Activated CD4-positive, CD25-positive, alpha-beta regulatory T cell (primary cell): ENCODE measurements at regions not wholly inside any gene's neighbourhood (a gene's known extent, or its start where the extent isn't known, plus 50 kb on each side); places are given as distances from the start of the nearest gene placed in this dataset.

Source experiments
- DNase-seq, 4 experiments: peaks; one replicate each; lab custom pipeline; 2025; lab: John Stamatoyannopoulos, UW

- DNase-seq = no peak
Observed at GRCh38 chrY:19354857-19355173, 389.7 kb downstream of the KDM5D start.

DNA sequence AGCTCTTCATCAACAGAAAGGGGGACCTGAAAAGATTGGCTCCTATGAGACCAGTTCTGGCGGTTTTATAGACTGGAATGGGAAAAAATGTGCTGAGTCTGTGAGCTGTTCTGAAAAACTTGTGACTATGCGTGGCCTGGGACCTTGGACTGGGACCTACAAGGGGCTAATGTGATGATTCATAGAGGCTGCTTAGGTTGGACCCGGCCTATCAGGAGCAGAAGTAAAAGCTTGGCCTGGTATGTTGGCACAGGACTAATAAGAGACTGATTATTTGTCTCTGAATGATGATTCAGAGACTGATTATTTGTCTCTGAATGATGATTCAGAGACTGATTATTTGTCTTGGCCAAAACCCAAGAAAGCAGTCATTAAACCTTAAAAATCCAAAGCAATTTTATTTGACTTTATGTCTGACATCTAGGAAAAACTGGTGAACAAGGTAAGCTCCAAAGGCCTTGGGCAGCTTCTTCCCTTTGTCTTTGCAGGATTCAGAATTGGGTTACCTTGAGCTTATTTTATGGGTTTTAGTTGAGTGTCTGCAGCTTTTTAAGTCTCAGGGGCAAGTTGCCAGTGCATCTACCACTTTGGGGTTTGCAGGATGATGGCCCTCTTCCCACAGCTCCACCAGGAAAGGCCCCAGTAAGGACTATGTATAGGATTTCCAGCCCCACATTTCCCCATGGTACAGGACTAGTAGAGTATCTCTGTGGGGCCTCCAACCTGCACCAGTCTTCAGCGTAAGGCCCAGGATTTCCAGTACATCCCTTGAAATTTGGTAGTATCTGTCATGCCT lies 390.3 kb downstream of the KDM5D start:
- no peak for DNase-seq

GRCh38 chrY:19351616-19352015 lies 392.9 kb downstream of the KDM5D start:
- no peak for DNase-seq

- no peak for DNase-seq
Observed at GRCh38 chrY:19321701-19322100, 422.8 kb downstream of the KDM5D start.

DNA sequence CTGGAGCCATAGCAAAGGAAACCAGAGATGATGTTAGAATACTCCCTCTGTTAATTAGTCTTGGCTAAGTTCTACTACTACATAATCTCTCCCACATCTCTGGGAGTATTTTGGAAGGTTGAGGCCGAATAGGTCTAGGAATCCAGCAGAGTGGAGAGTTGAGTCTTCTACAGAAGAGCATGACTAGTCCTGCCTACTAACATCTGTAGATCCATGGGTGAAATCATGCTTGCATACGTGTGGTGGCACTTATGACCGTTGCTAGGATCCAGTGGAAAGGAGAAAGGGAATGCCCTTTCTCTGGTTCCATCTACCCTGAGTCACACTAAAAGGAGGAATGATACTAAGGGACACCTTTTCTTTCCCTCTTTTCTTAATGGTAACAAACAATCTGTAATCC lies 425.4 kb downstream of the KDM5D start:
- DNase-seq = no peak

GRCh38 chrY:19317271-19317987 lies 427.1 kb downstream of the KDM5D start:
- no peak for DNase-seq

DNA sequence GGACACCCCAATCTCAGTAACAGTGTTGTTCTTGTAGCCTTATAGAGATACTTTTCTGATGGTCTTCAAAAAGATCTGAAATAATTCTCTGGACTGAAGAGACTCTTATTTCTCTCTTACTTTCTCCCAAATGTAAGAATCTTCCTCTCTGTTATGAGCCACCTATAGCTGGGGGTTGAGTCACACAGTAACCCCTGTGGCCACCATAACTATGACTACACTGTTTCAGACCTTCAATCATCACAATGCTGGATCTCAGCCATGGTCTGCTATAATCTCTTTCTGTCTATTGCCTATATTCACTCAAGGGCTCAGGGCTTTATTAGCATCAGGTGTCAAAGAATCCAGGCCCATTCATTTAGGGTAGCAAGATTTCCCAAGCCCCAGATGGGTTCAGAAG lies 436.9 kb downstream of the KDM5D start:
- no peak for DNase-seq

- DNase-seq = no peak
Observed at GRCh38 chrY:19303136-19303535, 441.4 kb downstream of the KDM5D start.

DNA sequence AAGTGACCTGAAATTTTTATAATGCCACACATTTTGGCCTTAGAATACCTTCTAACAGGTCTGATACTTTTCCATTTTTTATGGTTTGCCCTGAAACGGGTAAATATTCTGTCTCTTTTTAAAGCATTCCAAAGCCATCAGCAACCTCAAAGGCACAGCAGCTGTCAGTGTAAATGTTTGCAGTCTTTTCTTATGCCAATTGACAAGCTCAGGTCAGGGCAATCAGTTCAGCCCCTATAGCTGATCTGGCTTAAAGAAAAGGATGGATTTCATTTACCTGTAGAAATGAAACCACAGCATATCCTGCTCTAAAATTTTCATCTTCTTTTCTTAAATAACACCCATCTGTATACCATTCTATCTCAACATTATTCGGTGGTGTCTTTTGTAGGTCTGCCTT lies 453.6 kb downstream of the KDM5D start:
- no peak for DNase-seq

DNA sequence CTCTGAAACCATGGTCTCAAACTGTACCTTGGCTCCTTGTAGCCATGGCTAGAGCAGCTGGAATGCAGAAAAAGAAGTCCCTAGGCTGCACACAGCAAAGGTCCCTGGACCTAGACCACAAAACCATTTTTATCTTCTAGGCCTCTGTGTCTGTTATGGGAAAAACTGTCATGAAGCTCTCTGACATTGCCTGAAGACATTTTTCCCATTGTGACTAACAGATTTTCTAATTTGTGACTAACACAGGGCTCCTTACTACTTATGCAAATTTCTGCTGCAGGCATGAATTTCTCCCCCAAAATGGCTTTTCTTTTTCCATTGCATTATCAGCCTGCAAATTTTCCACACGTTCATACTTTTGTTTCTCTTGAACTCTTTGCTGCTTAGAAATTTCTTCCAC lies 470.4 kb downstream of the KDM5D start:
- DNase-seq = no peak

DNA sequence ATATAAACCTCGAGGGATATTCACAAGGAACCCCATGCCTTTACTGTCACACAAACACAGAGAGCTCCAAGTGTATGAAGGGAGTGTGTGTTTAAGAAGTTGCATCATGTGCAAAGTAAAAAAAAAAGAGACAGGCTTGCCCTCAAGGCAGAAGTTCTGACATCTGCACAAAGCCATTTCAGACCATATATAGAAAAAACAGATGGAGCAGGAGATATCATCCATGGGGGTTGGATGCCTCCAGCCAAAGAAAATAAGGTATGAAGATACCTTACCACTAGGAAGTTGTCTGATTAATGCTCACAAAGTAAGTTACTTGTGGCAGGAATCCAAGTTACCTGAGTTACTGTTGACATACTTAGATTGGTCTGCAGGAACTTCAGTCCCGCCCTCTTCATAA lies 476.2 kb downstream of the KDM5D start:
- DNase-seq = no peak

DNA sequence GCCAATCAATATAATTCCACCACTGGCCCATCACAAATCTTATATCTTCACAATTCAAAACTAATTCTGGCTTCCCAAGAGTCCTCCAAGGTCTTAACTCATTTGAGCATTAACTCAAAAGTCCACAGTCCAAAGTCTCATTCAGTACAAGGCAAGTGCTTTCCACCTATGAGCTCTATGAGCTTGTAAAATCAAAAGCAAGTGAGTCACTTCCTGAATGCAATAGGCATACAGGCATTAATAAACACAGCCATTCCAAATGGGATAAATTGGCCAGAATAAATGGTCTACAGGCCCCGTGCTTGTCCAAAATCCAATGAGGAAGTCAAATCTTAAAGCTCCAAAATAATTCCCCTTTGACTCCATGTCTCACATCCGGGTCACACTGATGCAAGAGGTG lies 479.1 kb downstream of the KDM5D start:
- no peak for DNase-seq

GRCh38 chrY:19262310-19262709 lies 482.2 kb downstream of the KDM5D start:
- DNase-seq = no peak

GRCh38 chrY:19232276-19232994 lies 458.9 kb upstream of the HSFY2 start:
- no peak for DNase-seq

DNA sequence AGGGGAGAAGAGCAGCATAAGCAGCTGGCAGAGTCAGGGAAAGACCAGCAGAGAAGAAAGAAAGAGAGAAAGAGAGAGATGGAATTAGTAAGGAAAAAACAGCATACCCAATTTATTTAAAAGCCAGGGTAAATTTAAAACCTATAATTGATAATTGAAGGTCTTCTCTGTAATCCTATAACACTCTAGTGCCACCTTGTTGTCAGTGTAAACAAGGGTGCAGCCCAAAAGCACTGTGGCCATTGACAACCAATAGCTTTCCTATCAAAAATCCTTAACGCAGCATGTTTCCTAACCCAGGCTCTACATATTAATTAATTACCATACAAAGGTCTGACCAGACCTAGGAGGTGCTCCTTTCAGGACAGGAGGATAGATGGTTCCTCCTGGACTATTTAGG lies 447.2 kb upstream of the HSFY2 start:
- no peak for DNase-seq

GRCh38 chrY:19208915-19209314 lies 435.4 kb upstream of the HSFY2 start:
- no peak for DNase-seq

GRCh38 chrY:19207048-19207447 lies 433.5 kb upstream of the HSFY2 start:
- no peak for DNase-seq

DNA sequence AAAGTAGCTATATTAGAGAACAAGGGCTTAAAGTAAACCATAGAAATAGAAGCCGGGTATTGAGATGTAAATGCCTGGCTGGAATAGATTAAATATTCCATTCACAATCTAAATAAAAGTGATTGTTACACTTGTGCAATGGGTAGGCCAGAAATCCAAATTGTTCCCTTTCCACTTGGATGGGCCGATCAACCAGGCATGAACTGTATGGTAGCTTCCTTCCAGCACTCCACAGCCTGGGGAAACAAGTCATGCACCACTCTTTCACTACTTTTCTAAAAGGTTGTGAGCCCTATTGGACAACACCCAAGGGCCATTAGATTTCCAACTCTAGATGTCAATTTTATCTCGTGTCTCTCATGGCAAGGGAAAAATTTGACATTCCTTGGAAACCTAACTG lies 407.3 kb upstream of the HSFY2 start:
- no peak for DNase-seq

DNA sequence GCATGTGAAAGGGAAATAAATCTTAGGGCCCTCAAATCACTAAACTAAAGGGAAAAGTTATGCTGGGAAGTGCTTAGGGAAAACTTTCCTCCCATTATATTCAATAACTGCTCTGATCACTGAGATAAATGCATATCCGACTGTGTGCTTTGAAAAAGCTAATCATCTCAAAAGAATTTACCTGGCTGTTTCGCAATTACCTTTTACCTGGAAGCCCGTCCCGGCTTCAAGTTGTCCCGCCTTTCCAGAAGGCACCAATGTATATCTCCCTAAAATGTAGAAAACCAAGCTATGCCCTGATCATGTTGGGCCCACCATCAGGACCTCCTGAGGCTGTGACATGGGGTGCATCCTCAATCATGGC lies 394.6 kb upstream of the HSFY2 start:
- DNase-seq = no peak

- no peak for DNase-seq
Observed at GRCh38 chrY:19167319-19168201, 394.0 kb upstream of the HSFY2 start.

DNA sequence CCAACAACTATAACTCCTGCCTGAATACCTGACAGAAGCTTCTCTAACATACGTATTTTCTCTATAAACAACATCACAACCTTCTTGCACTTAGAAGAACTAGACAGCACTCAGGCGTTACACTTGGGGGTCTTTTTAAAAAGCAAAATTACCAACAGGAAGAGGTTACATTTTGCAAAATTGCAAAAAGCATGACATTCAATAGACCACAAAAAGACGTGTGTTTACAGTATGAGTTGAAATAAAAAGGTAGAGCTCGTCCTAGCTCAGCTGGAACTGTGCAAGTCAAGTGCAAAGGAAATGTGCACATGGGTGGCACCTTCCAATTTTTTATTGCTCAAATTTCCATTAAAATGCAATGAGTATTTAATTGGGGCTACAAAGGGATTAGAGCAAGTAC lies 375.2 kb upstream of the HSFY2 start:
- DNase-seq = no peak

DNA sequence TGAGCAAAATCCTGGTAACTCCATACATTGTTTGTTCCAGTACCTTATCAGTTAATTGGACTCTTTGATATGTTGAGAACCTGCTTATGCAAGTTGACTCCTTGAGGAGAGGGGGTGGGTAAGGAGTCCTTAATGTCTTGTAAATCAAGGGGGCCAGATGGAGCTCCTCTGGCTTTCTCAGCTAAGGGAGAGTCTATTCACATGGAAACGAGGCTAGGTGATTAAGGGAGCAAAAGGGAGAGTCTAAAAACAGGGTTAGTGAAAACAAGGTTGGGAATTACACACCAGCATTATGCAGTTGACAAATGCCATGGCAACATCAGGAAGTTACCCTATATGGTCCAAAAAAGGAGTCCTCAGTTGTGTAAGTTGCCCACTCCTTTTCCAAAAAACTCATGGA lies 372.8 kb upstream of the HSFY2 start:
- no peak for DNase-seq
